ENCODE measurements at regions not wholly inside any gene's neighbourhood (a gene's known extent, or its start where the extent isn't known, plus 50 kb on each side); places are given as distances from the start of the nearest gene placed in this dataset.

GRCh38 chr6:44636561-44637248, 249.2 kb downstream of the CDC5L start:
- no peaks in the 10 kb centered on the region for H3K36me3 ChIP-seq (ENCODE audit: low read depth)
- intact Hi-C loops (cut with DNase I, micrococcal nuclease) = no loop called here
- no peak for TF ChIP-seq CTCF (IDR thresholded peaks at IDR 0.05)
- H3K4me3 ChIP-seq = no peak overlapping the region
- H3K9me3 ChIP-seq = no peaks in the 10 kb centered on the region
- DNase-seq = no peak
- ATAC-seq = no peak
- H3K4me1 ChIP-seq (ENCODE audit: low read depth) = no peaks in the 10 kb centered on the region

- ATAC-seq (no peak), DNase-seq (no peak)
- intact Hi-C loops (cut with DNase I, micrococcal nuclease) = no loop called here
- no peak for TF ChIP-seq CTCF (IDR thresholded peaks at IDR 0.05)
- Histone ChIP-seq H3K4me1 (ENCODE audit: low read depth) (no peaks in the 10 kb centered on the region), H3K4me3 (no peak overlapping the region), H3K36me3 (ENCODE audit: low read depth) (no peaks in the 10 kb centered on the region), H3K9me3 (no peaks in the 10 kb centered on the region)
Observed at GRCh38 chr6:44641344-44642031, 254.0 kb downstream of the CDC5L start.

GRCh38 chr6:44642349-44642748, 254.8 kb downstream of the CDC5L start:
- H3K9me3 ChIP-seq = no peaks in the 10 kb centered on the region
- intact Hi-C loops (cut with DNase I, micrococcal nuclease) = no loop called here
- TF ChIP-seq CTCF (IDR thresholded peaks at IDR 0.05) = no peak
- H3K4me1 ChIP-seq (ENCODE audit: low read depth) = no peaks in the 10 kb centered on the region
- no peaks in the 10 kb centered on the region for H3K36me3 ChIP-seq (ENCODE audit: low read depth)
- no peak overlapping the region for H3K4me3 ChIP-seq
- DNase-seq (no peak), ATAC-seq (no peak)

GRCh38 chr6:44642870-44643522, 255.5 kb downstream of the CDC5L start:
- H3K9me3 ChIP-seq = no peaks in the 10 kb centered on the region
- intact Hi-C loops (cut with DNase I, micrococcal nuclease) = no loop called here
- DNase-seq (no peak), ATAC-seq (no peak)
- H3K4me1 ChIP-seq (ENCODE audit: low read depth) = no peaks in the 10 kb centered on the region
- no peak overlapping the region for H3K4me3 ChIP-seq
- TF ChIP-seq CTCF (IDR thresholded peaks at IDR 0.05) = no peak
- H3K36me3 ChIP-seq (ENCODE audit: low read depth) = no peaks in the 10 kb centered on the region

- H3K4me1 ChIP-seq (ENCODE audit: low read depth) = no peaks in the 10 kb centered on the region
- intact Hi-C loops (cut with DNase I, micrococcal nuclease) = no loop called here
- TF ChIP-seq CTCF (IDR thresholded peaks at IDR 0.05) = no peak
- H3K36me3 ChIP-seq (ENCODE audit: low read depth) = no peaks in the 10 kb centered on the region
- ATAC-seq (no peak), DNase-seq (no peak)
- no peaks in the 10 kb centered on the region for H3K9me3 ChIP-seq
- no peak overlapping the region for H3K4me3 ChIP-seq
Observed at GRCh38 chr6:44645276-44645675, 257.8 kb downstream of the CDC5L start.

All from mucosa of descending colon (tissue), 3 donors.